GDM1 (cell line): ENCODE measurements at regions not wholly inside any gene's neighbourhood (a gene's known extent, or its start where the extent isn't known, plus 50 kb on each side); places are given as distances from the start of the nearest gene placed in this dataset.

Experiments
- DNase-seq: peaks from one replicate; lab custom pipeline; 2025; lab: John Stamatoyannopoulos, UW

- no peak for DNase-seq
Measured at GRCh38 chr9:96087669-96088299, 212.3 kb downstream of the ERCC6L2 start.

GRCh38 chr9:96086936-96087571, 211.6 kb downstream of the ERCC6L2 start:
- no peak for DNase-seq

GRCh38 chr9:96085491-96086143, 210.1 kb downstream of the ERCC6L2 start:
- DNase-seq = no peak

- DNase-seq = no peak
Measured at GRCh38 chr9:96084331-96084734, 208.8 kb downstream of the ERCC6L2 start.

- no peak for DNase-seq
Measured at GRCh38 chr9:96082516-96083232, 207.2 kb downstream of the ERCC6L2 start.

- DNase-seq = no peak
Measured at GRCh38 chr9:96080364-96080763, 204.9 kb downstream of the ERCC6L2 start.

GRCh38 chr9:96079779-96080178, 204.3 kb downstream of the ERCC6L2 start:
- no peak for DNase-seq

- DNase-seq = no peak
Measured at GRCh38 chr9:96078897-96079490, 203.5 kb downstream of the ERCC6L2 start.

GRCh38 chr9:96075757-96076156, 200.3 kb downstream of the ERCC6L2 start:
- DNase-seq = no peak

GRCh38 chr9:96075111-96075510, 199.6 kb downstream of the ERCC6L2 start:
- DNase-seq = no peak

- DNase-seq = no peak
Measured at GRCh38 chr9:96073531-96074480, 198.3 kb downstream of the ERCC6L2 start.

GRCh38 chr9:96072930-96073329, 197.4 kb downstream of the ERCC6L2 start:
- DNase-seq = no peak

GRCh38 chr9:96071815-96072124, 196.3 kb downstream of the ERCC6L2 start:
- DNase-seq = no peak

GRCh38 chr9:96071076-96071814, 195.8 kb downstream of the ERCC6L2 start:
- DNase-seq = no peak

GRCh38 chr9:96069629-96070220, 194.2 kb downstream of the ERCC6L2 start:
- no peak for DNase-seq

GRCh38 chr9:96068511-96068910, 193.0 kb downstream of the ERCC6L2 start:
- DNase-seq = no peak

- DNase-seq = no peak
Measured at GRCh38 chr9:96067600-96067999, 192.1 kb downstream of the ERCC6L2 start.

GRCh38 chr9:96067004-96067403, 191.5 kb downstream of the ERCC6L2 start:
- no peak for DNase-seq

GRCh38 chr9:96065482-96066251, 190.2 kb downstream of the ERCC6L2 start:
- no peak for DNase-seq
